OCI-LY7 (cell line): ENCODE measurements at regions not wholly inside any gene's neighbourhood (a gene's known extent, or its start where the extent isn't known, plus 50 kb on each side); places are given as distances from the start of the nearest gene placed in this dataset.

Experiments
- BruUV-seq: library from RNA; stranded (reverse); fragments of 400-500 nt; replicated peaks from 2 replicates; lab custom pipeline; 2021; lab: Mats Ljungman, UMichigan
- CTCF ChIA-PET: fragments of 300-600 bp; sonication (Branson Sonifier 250); formaldehyde crosslinking; loops from one replicate; lab custom pipeline; 2022; ENCODE audit warnings: antibody characterized with exemption; ENCODE audit not compliant: unreplicated experiment; lab: Charles Lee
- POLR2A ChIA-PET: fragments of 300-600 bp; sonication (Branson Sonifier 250); formaldehyde crosslinking; loops from one replicate; lab custom pipeline; 2022; ENCODE audit warnings: antibody characterized with exemption; lab: Charles Lee
- DNase-seq: peaks from one replicate; pipeline ENCODE4 v3.0.0-alpha.2; 2015; ENCODE audit warnings: low spot score
- H2AFZ ChIP-seq: fragments of 200-600 bp; sonication (generic), shearing (Covaris generic); 2 replicates; pipeline ENCODE4 v1.6.1; 2014; ENCODE audit warnings: mild to moderate bottlenecking, antibody characterized with exemption, low read length, moderate library complexity
- H3K27ac ChIP-seq: fragments of 200-600 bp; sonication (generic); 2 replicates; pipeline ENCODE4 v1.5.1; 2014; ENCODE audit warnings: mixed run types, low read depth, mild to moderate bottlenecking, moderate library complexity, low read length, inconsistent platforms; ENCODE audit not compliant: poor library complexity, severe bottlenecking
- H3K36me3 ChIP-seq: fragments of 200-600 bp; sonication (generic); 2 replicates; pipeline ENCODE4 v1.6.1; 2014; ENCODE audit warnings: mild to moderate bottlenecking, antibody characterized with exemption, low read length, moderate library complexity, mixed read lengths; ENCODE audit not compliant: insufficient read depth
- H3K4me1 ChIP-seq: fragments of 200-600 bp; sonication (generic); 2 replicates; pipeline ENCODE4 v1.5.1; 2014; ENCODE audit warnings: mild to moderate bottlenecking, low read length; ENCODE audit not compliant: insufficient read depth, poor library complexity, severe bottlenecking
- H3K4me2 ChIP-seq: fragments of 200-600 bp; sonication (generic); 2 replicates; pipeline ENCODE4 v1.6.1; 2014; ENCODE audit warnings: mild to moderate bottlenecking, low read length
- H3K4me3 ChIP-seq: fragments of 200-600 bp; sonication (generic); 2 replicates; pipeline ENCODE4 v1.5.1; 2014; ENCODE audit warnings: mild to moderate bottlenecking, low read depth, low read length; ENCODE audit not compliant: poor library complexity, severe bottlenecking
- H3K79me2 ChIP-seq: fragments of 200-600 bp; sonication (generic); 2 replicates; pipeline ENCODE4 v1.6.1; 2016; ENCODE audit warnings: low read depth, mild to moderate bottlenecking, low read length, moderate library complexity, mixed read lengths; ENCODE audit not compliant: insufficient read depth
- H3K9me2 ChIP-seq: fragments of 200-600 bp; sonication (generic); 2 replicates; pipeline ENCODE4 v1.6.1; 2016; ENCODE audit warnings: mild to moderate bottlenecking, low read length, mixed read lengths; ENCODE audit not compliant: insufficient read depth
- H3K9me3 ChIP-seq: fragments of 200-600 bp; sonication (generic); 2 replicates; pipeline ENCODE4 v1.6.1; 2014; ENCODE audit warnings: mild to moderate bottlenecking, mixed run types, low read length, mixed read lengths
- H4K20me1 ChIP-seq: fragments of 200-600 bp; sonication (generic); 2 replicates; pipeline ENCODE4 v1.6.1; 2014; ENCODE audit warnings: mild to moderate bottlenecking, antibody characterized with exemption, low read length, moderate library complexity, mixed read lengths; ENCODE audit not compliant: insufficient read depth
- EZH2phosphoT487 ChIP-seq: fragments of 200-600 bp; sonication (generic); IDR thresholded peaks from 2 replicates; pipeline ENCODE4 v1.6.1; 2018; ENCODE audit warnings: low read depth, borderline replicate concordance, mild to moderate bottlenecking, mixed run types, antibody characterized with exemption, low read length, moderate library complexity, mixed read lengths
- intact Hi-C: fragments of 100-400 bp; cut with micrococcal nuclease; formaldehyde crosslinking; loops from one replicate; pipeline ENCODE4 v1.10.0; 2022; ENCODE audit not compliant: unreplicated experiment
- TF ChIP-seq, protein P1 (sequence below): fragments of 200-600 bp; sonication (generic); conservative IDR thresholded peaks from 2 replicates; pipeline ENCODE4 v1.5.1; 2014; ENCODE audit warnings: mild to moderate bottlenecking, antibody characterized with exemption, low read length, moderate library complexity, mixed read lengths

DNA sequence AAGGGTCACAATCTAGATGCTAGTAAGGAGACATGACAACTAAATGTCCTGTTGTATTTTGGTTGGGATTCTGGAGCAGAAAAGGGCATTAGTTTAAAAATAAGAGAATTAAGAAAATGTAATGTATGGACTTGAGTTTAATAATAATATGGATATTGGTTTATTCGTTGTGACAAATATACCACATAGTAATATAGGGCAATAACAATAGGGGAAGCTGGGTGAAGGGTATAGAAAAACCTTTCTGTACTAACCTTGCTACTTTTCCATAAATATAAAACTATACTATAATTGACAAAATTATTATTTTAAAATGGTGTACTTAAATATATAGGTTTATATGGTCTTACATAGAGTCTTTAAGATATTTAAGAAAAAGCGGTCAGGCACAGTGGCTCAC is 558.9 kb downstream of the PTPRC start:
- CTCF ChIA-PET: no interaction called here

DNA sequence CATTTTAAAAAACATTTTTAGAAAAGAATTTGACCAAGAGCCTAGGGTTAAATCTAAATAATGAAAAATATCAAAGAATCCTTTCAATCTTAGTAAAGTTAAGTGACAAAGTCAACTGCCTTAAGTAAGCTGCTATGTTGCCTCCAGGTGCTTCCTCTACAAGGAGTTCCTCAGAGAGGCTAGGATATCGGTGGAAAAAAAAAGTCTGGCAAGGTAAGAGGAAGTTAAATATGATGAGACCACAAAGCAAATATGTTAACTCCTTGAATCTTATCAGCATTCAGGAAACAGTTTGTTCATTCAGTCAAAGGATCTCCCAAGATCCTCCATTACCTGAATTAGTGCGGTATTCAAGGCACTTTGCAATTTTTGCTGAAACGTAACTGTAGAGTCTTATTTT is 563.5 kb downstream of the PTPRC start:
- H2AFZ ChIP-seq: no peak overlapping the region
- ChIA-PET CTCF (no interaction called here), POLR2A (interaction anchor here (0.6 to 1.2 kb wide), 2 partner anchors 19 to 419 kb away, joined by 3 to 6 read pairs; no protein-coding TSS in a partner anchor)
- H3K4me2 ChIP-seq: no peak overlapping the region
- no peak for DNase-seq
- H3K4me3 ChIP-seq: no peak overlapping the region
- no peaks in the 10 kb centered on the region for H3K9me3 ChIP-seq
- H4K20me1 ChIP-seq: no peaks in the 10 kb centered on the region
- H3K27ac ChIP-seq: no peak overlapping the region
- intact Hi-C loops: no loop called here
- BruUV-seq: no TSS peak
- no peaks in the 10 kb centered on the region for H3K9me2 ChIP-seq
- TF ChIP-seq, protein P1, sequence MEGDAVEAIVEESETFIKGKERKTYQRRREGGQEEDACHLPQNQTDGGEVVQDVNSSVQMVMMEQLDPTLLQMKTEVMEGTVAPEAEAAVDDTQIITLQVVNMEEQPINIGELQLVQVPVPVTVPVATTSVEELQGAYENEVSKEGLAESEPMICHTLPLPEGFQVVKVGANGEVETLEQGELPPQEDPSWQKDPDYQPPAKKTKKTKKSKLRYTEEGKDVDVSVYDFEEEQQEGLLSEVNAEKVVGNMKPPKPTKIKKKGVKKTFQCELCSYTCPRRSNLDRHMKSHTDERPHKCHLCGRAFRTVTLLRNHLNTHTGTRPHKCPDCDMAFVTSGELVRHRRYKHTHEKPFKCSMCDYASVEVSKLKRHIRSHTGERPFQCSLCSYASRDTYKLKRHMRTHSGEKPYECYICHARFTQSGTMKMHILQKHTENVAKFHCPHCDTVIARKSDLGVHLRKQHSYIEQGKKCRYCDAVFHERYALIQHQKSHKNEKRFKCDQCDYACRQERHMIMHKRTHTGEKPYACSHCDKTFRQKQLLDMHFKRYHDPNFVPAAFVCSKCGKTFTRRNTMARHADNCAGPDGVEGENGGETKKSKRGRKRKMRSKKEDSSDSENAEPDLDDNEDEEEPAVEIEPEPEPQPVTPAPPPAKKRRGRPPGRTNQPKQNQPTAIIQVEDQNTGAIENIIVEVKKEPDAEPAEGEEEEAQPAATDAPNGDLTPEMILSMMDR: no peak
- TF ChIP-seq EZH2phosphoT487: no peak
- H3K4me1 ChIP-seq: no peaks in the 10 kb centered on the region
- no peaks in the 10 kb centered on the region for H3K79me2 ChIP-seq
- no peaks in the 10 kb centered on the region for H3K36me3 ChIP-seq

More for the DNA sequence above, 558.9 kb downstream of the PTPRC start:
- no peak for DNase-seq
- no peaks in the 10 kb centered on the region for H3K9me2 ChIP-seq
- H3K27ac ChIP-seq: no peak overlapping the region
- intact Hi-C loops: no loop called here
- H3K79me2 ChIP-seq: no peaks in the 10 kb centered on the region
- H3K9me3 ChIP-seq: no peaks in the 10 kb centered on the region
- no TSS peak for BruUV-seq
- no peak overlapping the region for H3K4me2 ChIP-seq
- no peak overlapping the region for H2AFZ ChIP-seq
- POLR2A ChIA-PET: no interaction called here
- H3K36me3 ChIP-seq: no peaks in the 10 kb centered on the region
- TF ChIP-seq EZH2phosphoT487: no peak
- TF ChIP-seq, protein P1: no peak
- H3K4me3 ChIP-seq: no peak overlapping the region
- H3K4me1 ChIP-seq: no peaks in the 10 kb centered on the region
- H4K20me1 ChIP-seq: no peaks in the 10 kb centered on the region

DNA sequence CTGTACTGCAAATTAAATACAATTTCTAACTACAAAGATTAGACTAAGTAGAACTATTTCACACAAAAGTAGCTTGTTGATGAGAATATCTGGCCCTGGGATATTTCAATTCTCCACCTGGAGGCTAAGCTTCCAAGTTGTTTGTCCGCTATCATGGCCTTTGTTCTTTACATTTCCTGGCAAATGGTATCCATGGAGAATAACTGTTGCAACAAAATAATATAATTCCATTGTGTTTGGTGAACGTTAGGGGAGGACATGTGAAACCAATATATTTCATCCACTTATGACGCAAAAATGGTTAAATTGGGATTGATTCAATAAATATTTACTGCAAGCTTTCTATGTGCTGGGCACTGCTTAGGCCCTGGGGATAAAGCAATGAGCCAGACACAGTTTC is 565.4 kb downstream of the PTPRC start:
- ChIA-PET CTCF (no interaction called here), POLR2A (interaction anchor here (0.7 kb wide), 2 partner anchors 41 to 542 kb away, joined by 3 read pairs; no protein-coding TSS in a partner anchor)
- intact Hi-C loops: no loop called here
- Histone ChIP-seq H4K20me1 (no peaks in the 10 kb centered on the region), H3K9me2 (no peaks in the 10 kb centered on the region), H3K27ac (no peak overlapping the region), H3K4me3 (no peak overlapping the region), H3K9me3 (no peaks in the 10 kb centered on the region), H3K4me1 (no peaks in the 10 kb centered on the region), H3K36me3 (no peaks in the 10 kb centered on the region), H3K4me2 (no peak overlapping the region), H2AFZ (no peak overlapping the region), H3K79me2 (no peaks in the 10 kb centered on the region)
- no peak for DNase-seq
- no TSS peak for BruUV-seq
- TF ChIP-seq, protein P1: no peak
- TF ChIP-seq EZH2phosphoT487: no peak
